Testis (tissue), 2 donors: ENCODE measurements at regions not wholly inside any gene's neighbourhood (a gene's known extent, or its start where the extent isn't known, plus 50 kb on each side); places are given as distances from the start of the nearest gene placed in this dataset.
"Not testable (repeated sequence)": the region's sequence is repeated elsewhere in the genome, so short reads cannot be mapped to it uniquely, and the experiment has no call there.

ENCODE experiments used
- DNase-seq: peaks from one replicate; pipeline ENCODE4 v3.0.0-alpha.2; 2019
- H3K27ac ChIP-seq, 2 donors: fragments of 200-600 bp; sonication (generic); one replicate each; pipeline ENCODE4 v1.5.1; 2019
- H3K27me3 ChIP-seq: fragments of 200-600 bp; sonication (generic); one replicate; pipeline ENCODE4 v1.5.1; 2019
- H3K36me3 ChIP-seq: fragments of 200-600 bp; sonication (generic); one replicate; pipeline ENCODE4 v1.5.1; 2017; ENCODE audit warnings: low read depth; ENCODE audit errors: missing control alignments
- H3K4me1 ChIP-seq: fragments of 200-600 bp; sonication (generic); one replicate; pipeline ENCODE4 v1.5.1; 2019
- H3K4me3 ChIP-seq, 2 donors: fragments of 200-600 bp; sonication (generic); one replicate each; pipeline ENCODE4 v1.5.1; 2017 to 2019
- H3K9me3 ChIP-seq: fragments of 200-600 bp; sonication (generic); one replicate; pipeline ENCODE4 v1.5.1; 2017
- POLR2A ChIP-seq: fragments of 450-650 bp; IDR thresholded peaks from one replicate; pipeline ENCODE4 v1.6.1; 2017; ENCODE audit warnings: antibody characterized with exemption, mild to moderate bottlenecking, moderate library complexity
- WGBS, 2 donors: methylation state at CpG; one replicate each; pipeline ENCODE4 v1.1.5; 2018; 5-methylcytosine and 5-hydroxymethylcytosine counted together
- intact Hi-C: fragments of 100-400 bp; cut with DNase I; formaldehyde crosslinking; loops from one replicate; pipeline ENCODE4 v1.15.1; 2023; ENCODE audit warnings: low total_unique reads
- TF ChIP-seq, protein P1 (sequence below), 3 experiments: fragments of 450-650 bp in 2 of 3; fragments of 200-600 bp in 1 of 3; sonication (generic) in 1 of 3; IDR thresholded peaks; one replicate each; pipeline ENCODE4 v1.5.1; 2016 to 2019; ENCODE audit warnings: antibody characterized with exemption in 3 of 3, mild to moderate bottlenecking in 2 of 3, moderate library complexity in 1 of 3

DNA sequence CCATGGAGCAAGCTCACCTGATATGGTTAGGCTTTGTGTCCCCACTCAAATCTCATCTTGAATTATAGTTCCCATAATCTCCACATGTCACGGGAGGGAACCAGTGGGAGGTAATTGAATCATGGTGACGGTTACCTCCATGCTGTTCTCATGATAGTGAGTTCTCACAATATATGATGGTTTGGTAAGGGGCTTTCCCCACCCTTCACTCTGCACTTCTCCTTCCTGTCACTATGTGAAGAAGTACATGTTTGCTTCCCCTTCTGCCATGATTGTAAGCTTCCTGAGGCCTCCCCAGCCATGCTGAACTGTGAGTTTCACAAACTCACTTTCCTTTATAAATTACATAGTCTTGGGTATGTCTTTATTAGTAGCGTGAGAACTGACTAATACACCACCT lies 435.7 kb upstream of the ID2 start:
- intact Hi-C loops, result no loop called here
- WGBS, 2 donors, result 90 to 92% methylated on average over 3 of the region's 3 CpGs
- H3K27me3 ChIP-seq, result no peaks in the 10 kb centered on the region

DNA sequence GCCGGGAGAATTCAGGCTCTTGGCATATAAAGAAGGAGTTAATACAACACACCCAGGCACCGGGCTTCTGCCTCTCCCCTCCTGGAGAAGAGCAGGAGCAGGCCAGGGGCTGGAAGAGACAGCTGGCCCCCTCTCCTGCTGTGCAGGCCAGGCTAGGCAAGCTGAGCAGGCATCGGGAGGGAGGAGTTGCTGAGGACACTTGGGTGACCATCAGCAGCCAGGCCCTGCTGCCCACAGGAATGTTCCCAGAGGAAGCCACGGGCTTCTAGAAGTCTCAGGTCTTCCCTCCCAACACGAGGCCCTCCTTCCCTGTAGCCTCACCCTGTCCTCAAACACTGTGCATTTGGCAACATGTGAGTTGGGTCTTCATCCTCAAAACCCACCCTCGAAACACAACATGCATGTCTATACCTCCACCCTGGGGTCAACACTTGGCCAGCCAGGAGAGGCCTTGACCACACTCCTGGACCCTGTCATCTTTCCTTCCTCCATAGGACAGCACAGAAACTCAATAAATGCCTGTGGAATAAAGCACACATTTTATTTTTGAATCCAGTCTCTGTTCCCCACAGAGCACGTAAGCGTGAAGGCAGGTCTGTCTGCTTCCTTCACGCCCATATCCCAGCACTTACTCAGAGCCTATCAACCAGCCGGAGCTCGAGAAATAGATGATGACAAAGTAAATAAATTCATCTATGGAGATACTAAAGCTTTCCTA lies 433.8 kb upstream of the ID2 start:
- no peak for DNase-seq
- Histone ChIP-seq H3K36me3 (no peaks in the 10 kb centered on the region), H3K9me3 (no peaks in the 10 kb centered on the region), H3K4me3 (no peak overlapping the region), H3K27me3 (no peaks in the 10 kb centered on the region), H3K27ac (peak overlapping the region; percentile 25 to 77), H3K4me1 (peaks cover 6% of the 10 kb centered on the region)
- intact Hi-C loops, result no loop called here
- no peak for TF ChIP-seq POLR2A
- TF ChIP-seq, protein P1, sequence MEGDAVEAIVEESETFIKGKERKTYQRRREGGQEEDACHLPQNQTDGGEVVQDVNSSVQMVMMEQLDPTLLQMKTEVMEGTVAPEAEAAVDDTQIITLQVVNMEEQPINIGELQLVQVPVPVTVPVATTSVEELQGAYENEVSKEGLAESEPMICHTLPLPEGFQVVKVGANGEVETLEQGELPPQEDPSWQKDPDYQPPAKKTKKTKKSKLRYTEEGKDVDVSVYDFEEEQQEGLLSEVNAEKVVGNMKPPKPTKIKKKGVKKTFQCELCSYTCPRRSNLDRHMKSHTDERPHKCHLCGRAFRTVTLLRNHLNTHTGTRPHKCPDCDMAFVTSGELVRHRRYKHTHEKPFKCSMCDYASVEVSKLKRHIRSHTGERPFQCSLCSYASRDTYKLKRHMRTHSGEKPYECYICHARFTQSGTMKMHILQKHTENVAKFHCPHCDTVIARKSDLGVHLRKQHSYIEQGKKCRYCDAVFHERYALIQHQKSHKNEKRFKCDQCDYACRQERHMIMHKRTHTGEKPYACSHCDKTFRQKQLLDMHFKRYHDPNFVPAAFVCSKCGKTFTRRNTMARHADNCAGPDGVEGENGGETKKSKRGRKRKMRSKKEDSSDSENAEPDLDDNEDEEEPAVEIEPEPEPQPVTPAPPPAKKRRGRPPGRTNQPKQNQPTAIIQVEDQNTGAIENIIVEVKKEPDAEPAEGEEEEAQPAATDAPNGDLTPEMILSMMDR (IDR thresholded peaks at IDR 0.05), result no peak
- 60 to 65% methylated on average over 9 to 11 of the region's 11 CpGs for WGBS, 2 donors

More for the DNA sequence above, 435.7 kb upstream of the ID2 start:
- no peaks in the 10 kb centered on the region for H3K36me3 ChIP-seq
- no peaks in the 10 kb centered on the region for H3K9me3 ChIP-seq
- peaks cover 6% of the 10 kb centered on the region for H3K4me1 ChIP-seq
- TF ChIP-seq, protein P1 (IDR thresholded peaks at IDR 0.05), result no peak
- no peak for TF ChIP-seq POLR2A
- H3K4me3 ChIP-seq, result no peak overlapping the region
- H3K27ac ChIP-seq, result no peak overlapping the region
- no peak for DNase-seq

DNA sequence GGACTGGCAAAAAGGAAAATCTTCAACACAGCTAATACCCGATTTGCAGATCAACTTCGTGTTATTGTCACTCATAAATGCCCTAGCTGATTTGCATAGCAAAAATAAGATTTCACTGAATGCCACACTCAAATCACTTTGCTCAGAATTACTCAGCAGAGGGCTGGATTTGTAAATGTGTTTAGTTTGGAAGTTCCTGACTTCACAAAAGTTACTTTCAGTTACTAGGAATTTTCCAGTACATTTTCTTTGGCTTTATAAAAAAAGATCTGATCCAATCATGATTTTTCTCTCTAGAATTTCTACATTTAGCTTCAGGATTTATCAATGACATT lies 433.3 kb upstream of the ID2 start:
- Histone ChIP-seq H3K4me1 (peaks cover 6% of the 10 kb centered on the region), H3K27ac (peak overlapping the region in 1 of 2 donors; percentile 77), H3K9me3 (no peaks in the 10 kb centered on the region), H3K4me3 (no peak overlapping the region), H3K36me3 (no peaks in the 10 kb centered on the region), H3K27me3 (no peaks in the 10 kb centered on the region)
- WGBS, 2 donors, result 66 to 74% methylated on average over 2 of the region's 2 CpGs
- no peak for DNase-seq
- TF ChIP-seq, protein P1 (IDR thresholded peaks at IDR 0.05), result no peak
- TF ChIP-seq POLR2A, result no peak
- intact Hi-C loops, result no loop called here

DNA sequence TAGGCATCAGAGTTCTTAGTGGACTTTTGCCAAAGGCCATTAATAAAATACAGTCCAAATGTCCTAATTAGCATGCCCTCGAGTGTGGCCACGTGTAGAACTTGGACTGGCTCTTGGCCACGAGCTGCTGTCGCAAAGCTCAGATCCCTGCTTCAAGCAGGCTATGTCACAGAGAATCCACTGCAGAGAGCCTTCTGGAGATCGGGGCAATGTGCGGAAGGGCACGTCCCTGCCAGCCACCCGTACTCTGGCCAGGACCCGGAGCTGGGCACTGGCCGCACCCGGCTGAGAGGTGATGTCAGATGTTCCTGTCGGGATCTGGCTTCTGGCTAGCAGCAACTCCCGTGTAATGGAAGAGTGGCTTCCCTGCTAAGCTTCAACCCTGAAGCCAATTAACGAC lies 432.7 kb upstream of the ID2 start:
- intact Hi-C loops, result no loop called here
- H3K27me3 ChIP-seq, result no peaks in the 10 kb centered on the region
- 73 to 77% methylated on average over 7 to 14 of the region's 14 CpGs for WGBS, 2 donors
- H3K4me1 ChIP-seq, result peaks cover 6% of the 10 kb centered on the region
- no peaks in the 10 kb centered on the region for H3K9me3 ChIP-seq
- no peak for DNase-seq
- TF ChIP-seq, protein P1 (IDR thresholded peaks at IDR 0.05), result no peak
- TF ChIP-seq POLR2A, result no peak
- peak overlapping the region in 1 of 2 donors; percentile 77 for H3K27ac ChIP-seq
- no peaks in the 10 kb centered on the region for H3K36me3 ChIP-seq
- H3K4me3 ChIP-seq, result no peak overlapping the region

DNA sequence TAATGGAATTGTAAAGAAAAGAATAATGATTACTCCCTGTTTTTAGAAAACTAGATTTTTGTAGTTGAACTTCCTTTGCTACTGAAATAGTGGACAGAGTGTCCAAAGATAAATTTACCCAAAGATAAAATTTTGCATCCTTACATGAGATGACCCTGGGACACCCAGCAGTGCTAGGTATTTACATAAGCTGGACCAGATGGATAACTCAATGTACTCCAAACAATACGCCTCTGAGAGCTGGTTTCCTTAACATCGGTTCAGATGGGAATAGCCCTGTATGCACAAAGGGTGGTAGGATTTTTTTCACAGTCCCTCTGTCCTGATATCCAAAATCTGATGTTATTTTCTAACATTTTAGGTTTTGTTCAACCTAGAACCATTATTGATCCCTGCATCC lies 432.1 kb upstream of the ID2 start:
- Histone ChIP-seq H3K27ac (no peak overlapping the region), H3K9me3 (no peaks in the 10 kb centered on the region), H3K36me3 (no peaks in the 10 kb centered on the region), H3K4me1 (peaks cover 6% of the 10 kb centered on the region), H3K27me3 (no peaks in the 10 kb centered on the region), H3K4me3 (no peak overlapping the region)
- no peak for DNase-seq
- intact Hi-C loops, result no loop called here
- WGBS, 2 donors, result 60 to 78% methylated on average over 2 of the region's 2 CpGs
- TF ChIP-seq, protein P1 (IDR thresholded peaks at IDR 0.05), result no peak
- no peak for TF ChIP-seq POLR2A

DNA sequence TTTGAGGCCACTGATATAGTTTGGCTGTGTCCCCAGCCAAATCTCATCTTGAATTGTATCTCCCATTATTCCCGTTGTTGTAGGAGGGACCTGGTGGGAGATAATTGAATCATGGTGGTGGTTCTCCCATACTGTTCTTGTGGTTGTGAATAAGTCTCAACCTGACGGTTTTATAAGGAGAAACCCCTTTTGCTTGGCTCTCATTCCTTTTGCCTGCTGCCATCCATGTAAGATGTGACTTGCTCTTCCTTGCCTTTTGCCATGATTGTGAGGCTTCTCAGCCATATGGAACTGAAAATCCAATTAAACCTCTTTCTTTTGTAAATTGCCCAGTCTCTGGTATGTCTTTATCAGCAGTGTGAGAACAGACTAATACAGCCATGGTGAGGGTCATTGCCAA lies 431.6 kb upstream of the ID2 start:
- 93 to 96% methylated on average over 2 of the region's 2 CpGs for WGBS, 2 donors
- H3K4me3 ChIP-seq, H3K36me3 ChIP-seq, H3K9me3 ChIP-seq, H3K27me3 ChIP-seq, H3K27ac ChIP-seq, intact Hi-C loops, H3K4me1 ChIP-seq, DNase-seq: not testable (repeated sequence)
